ENCODE measurements at regions not wholly inside any gene's neighbourhood (a gene's known extent, or its start where the extent isn't known, plus 50 kb on each side); places are given as distances from the start of the nearest gene placed in this dataset.

DNA sequence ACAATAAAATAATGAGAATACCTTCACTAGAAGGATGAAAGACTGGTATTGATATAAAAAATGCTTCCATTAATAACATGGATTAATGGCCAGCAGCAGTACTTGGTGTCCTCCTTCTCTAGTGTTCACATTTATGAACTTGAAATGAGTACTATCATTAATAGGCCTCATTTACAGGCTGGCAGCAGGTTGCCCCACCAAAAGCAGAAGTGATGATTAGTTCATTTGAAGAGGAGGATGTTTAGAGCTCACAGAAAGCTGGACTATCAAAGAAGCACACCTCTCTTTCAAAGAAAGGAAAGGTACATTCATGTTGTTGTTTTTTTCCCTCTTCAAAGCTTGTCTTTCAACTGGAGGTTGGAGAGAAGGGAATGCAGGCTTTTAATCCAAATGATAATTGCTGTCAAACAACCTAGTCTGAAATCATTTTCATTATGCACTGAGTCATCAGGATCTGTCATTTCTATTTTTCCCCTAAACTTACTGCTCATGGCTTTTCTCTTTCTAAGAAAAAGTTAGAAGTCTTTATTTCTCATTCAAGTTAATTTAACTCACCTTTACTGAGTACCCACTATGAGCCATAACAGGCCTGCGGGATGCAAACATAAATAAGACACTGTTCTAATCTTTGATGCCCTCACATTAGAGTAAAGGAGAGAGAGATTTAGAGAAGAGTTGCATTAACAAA, 157.9 kb upstream of the GRIP1 start:
- no peak for TF ChIP-seq EP300 (IDR thresholded peaks at IDR 0.05)
- TF ChIP-seq, protein P1, sequence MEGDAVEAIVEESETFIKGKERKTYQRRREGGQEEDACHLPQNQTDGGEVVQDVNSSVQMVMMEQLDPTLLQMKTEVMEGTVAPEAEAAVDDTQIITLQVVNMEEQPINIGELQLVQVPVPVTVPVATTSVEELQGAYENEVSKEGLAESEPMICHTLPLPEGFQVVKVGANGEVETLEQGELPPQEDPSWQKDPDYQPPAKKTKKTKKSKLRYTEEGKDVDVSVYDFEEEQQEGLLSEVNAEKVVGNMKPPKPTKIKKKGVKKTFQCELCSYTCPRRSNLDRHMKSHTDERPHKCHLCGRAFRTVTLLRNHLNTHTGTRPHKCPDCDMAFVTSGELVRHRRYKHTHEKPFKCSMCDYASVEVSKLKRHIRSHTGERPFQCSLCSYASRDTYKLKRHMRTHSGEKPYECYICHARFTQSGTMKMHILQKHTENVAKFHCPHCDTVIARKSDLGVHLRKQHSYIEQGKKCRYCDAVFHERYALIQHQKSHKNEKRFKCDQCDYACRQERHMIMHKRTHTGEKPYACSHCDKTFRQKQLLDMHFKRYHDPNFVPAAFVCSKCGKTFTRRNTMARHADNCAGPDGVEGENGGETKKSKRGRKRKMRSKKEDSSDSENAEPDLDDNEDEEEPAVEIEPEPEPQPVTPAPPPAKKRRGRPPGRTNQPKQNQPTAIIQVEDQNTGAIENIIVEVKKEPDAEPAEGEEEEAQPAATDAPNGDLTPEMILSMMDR (IDR thresholded peaks at IDR 0.05), result no peak
- no peak for TF ChIP-seq POLR2AphosphoS5 (IDR thresholded peaks at IDR 0.05)
